GM21423 (cell line): ENCODE measurements at regions not wholly inside any gene's neighbourhood (a gene's known extent, or its start where the extent isn't known, plus 50 kb on each side); places are given as distances from the start of the nearest gene placed in this dataset.

ENCODE experiments used
- ATAC-seq: cut with Tn5 transposase; IDR thresholded peaks from one replicate; pipeline ENCODE4 v1.9.1; 2021; ENCODE audit warnings: mild to moderate bottlenecking, moderate library complexity; ENCODE audit not compliant: unreplicated experiment

DNA sequence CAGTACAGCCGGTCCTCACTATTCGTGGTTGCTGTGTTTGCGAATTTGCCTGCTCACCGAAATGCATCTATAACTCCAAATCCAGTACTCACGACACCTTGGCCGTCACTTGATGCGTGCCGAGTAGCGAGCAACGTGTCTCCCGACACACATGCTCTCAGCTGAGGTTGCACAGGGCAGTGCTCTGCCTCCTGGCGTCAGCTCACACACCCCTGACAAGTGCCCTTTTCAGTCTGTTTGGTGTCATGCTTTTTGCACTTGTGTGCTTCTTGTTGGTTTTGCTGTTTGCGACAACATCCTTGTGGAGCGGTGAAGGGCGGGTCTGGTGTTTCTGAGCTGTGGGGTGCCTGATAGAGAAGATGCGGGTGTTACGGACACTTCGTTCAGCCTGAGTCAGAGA, 110.4 kb upstream of the RFLNA start:
- ATAC-seq = no peak

DNA sequence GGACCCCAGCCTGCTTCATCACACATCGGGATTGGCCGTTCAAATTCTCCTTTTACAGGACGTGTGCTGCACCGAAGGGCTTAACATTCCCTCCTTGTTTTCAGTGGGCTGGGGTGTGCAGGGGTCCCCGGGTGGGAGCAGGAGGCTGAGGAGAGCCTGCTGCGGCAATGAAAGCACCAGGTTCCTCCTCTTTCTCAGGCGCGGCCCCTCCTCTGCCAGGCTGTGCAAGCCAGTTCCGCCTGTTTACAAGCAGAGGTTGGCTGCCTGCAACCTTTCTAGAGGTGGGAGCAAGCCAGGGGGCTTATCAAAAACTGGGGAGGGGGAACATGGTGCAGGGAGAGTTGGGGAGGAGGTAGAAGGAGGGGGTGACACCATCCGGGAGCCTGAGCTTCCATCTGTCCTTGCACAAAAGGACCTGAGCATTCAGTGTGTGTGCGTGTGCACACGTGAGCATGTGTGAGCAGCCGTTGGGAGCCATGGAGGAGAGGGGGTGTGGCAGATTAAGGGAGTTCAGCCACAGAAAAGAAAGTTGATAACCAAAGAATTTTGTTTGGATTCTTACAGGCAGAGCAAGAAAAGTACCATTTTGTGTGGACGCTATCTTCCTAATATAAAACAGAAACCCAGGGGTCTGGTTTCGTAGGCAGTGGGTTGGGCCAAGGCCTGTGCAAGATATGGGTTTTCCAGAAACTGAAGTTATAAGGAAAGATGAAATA, 108.8 kb upstream of the RFLNA start:
- no peak for ATAC-seq

DNA sequence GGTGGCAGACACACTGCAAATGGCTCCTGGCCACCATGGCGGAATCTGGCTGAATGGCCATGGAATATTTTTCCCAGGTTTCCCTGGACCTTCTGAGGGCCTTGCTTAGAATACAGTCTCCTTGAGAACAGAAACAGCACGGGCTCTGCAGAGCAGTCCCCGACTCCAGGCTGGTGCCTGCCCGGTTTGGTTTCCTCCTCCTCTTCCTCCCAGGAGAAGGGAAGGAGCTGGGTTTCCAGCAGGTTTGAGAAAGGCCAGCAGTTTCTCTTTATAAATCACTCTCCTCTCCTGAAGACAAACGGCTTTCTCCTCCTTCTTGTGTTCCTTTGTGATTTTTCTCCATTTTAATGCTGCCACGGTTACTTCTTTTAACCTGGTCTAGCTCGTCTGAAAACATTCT, 106.8 kb upstream of the RFLNA start:
- ATAC-seq = no peak

DNA sequence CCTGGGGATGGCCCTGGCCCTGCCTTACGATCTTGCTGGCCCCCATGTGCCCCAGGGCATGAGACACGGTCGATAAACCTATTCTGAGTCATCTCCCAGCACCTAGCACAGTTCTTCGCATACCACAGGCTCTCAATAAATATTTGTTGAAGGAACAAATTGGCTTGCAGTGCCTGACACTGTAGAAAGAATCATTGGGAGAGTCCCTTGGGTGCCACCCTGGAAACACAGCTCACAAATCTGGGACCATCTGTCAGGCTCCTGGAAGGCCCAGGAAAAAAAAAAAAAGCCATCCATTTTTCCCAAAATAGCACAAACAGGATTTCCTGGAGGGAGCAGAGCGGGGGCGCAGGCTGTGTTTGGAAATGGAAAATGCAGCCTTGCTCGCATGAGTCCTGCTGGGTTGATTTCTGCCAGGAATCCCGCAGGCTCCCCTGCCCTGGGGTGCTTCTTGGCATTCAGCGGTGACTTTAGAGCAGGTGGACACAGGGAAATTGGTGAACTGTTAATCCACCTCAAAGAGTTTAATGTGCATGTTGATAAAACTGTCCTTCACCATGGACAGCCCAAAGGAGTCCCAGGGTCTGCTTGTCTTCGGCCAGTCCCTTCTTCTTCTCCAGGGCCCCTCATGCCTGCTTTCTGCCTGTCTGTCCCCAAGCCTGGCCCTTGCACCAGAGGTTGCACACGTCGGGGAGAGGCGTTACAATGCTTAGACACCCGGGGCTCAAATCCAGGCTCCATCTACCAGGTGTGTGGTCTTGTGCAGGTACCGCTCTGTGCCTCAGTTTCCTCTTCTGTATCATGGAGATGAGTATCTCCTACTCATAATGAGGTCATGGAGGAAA, 106.1 kb upstream of the RFLNA start:
- ATAC-seq = no peak

DNA sequence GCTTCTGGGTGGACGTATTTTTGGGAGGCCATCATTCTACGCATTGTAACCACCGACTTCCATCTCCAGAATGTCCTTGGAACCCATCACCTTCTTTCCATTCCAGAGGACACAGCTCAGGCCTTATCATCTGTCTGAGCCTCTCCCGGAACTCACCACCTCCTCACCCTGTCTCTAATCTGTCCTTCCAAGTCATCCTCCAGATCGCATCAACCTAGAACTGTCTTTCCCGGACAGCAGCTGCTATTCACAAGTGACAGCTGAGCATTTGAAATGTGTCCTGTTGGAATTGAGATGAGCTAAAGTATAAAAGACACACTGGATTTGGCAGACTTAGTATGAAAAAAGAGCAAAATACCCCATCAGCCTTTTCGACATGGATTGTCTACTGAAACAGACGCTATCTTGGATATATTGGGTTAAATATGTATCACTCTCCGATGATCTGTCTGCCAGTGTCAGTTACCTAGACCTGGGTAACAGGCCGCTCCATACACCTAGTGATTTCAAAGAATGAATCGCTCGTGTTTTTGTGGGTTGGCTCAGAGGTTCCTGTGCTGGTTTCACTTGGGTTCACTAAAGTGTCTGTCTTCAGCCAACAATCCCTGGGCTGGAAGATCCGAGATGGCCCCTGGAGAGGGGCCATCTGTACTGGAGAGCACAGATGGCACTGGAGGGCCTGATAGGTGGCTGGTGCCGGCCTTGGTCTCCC, 104.4 kb upstream of the RFLNA start:
- no peak for ATAC-seq

DNA sequence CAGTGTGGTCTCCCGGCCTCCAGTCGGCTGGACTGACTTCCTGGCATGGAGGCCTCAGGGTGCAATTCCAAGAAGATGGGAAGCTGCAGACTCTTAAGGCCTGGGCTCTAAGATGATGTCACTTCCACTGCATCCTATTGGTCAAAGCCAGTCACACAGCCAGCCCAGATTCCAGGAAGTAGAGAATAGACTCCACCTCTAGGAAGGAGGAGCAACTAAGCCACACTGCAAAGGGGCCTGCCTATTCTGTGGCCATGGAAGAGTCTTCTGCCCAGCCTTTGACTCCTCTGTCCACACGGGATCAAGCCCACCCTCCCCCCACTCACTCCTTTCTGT, 103.9 kb upstream of the RFLNA start:
- ATAC-seq = no peak

DNA sequence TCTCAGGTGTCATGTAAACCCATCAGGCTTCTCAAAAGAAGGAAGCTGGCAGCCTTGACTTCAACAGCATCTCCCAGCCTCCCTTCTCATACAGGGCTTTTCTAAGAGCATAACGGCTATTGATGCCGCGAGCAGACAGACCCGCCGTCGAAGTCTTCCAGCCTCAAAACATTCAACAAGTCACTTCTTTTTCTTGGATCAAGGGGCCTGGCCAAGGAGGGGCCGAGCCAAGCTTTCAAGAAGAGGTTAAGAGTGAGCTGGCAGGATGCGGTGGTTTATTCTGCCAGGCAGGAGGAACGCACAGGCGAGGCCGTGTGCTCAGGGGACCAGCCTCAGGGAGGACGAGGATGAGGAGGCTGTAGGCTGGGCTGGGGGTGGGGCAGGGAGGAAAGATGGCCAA, 102.9 kb upstream of the RFLNA start:
- no peak for ATAC-seq

DNA sequence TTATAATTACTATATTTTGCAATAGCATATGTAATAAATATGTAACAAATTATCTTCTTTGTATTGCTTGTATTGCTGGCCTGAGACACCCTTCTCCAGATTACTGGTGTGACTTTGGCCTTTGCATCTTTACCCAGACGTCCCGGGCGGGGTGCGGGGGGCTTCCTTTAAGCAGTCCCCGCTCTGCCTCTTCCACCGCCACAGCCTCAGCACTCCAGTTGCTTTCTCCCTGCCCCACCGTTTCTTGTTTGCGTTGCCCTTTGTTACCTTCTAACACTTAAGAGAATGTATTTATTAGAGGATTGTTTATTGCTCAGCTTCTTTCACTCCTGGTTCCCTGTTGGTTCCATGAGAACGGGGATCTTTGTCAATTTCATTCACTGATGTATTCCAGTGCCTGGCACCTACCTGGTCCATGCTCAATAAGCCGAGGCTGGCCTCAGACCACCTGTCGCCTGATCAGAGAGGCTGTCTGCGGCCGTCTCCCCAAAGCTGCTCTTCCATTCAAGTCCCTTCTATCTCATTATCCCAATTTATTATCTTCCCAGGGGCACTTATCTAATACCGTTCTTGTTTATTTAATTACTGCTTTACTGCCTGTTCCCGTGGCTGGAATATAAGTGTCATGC, 100.5 kb upstream of the RFLNA start:
- ATAC-seq = no peak

DNA sequence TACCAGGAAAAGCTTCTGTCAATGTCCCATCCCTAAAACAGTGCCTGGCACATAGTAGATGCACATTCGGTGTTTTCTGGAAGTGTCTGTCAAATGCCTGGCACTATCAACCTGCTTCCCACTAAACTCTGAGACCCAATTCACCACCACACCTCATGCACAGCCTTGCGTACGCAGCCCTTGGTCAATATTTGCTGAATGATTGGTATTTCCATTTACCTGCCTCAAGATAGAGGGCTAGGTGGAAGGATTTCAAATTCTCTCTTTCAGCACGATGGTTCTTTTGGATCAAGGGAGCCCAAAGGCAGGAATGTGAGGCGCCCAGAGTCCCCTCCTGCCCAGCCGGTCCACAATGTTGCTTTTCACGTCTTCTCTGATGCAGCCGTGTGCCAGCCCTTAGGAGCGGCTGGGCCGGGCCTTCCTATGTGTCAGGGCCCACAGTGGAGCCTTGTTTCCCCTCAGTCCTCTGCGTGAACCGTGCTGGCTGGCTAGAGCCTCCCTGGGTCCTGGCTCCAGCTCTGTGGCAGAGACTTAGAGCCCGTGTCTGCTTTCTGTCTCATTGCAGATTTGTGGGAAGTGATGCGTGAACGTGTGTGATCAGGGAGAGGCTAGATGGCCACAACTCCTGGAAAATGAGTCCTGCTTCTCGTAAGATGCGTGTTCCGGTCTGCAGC, 99.9 kb upstream of the RFLNA start:
- ATAC-seq = no peak

DNA sequence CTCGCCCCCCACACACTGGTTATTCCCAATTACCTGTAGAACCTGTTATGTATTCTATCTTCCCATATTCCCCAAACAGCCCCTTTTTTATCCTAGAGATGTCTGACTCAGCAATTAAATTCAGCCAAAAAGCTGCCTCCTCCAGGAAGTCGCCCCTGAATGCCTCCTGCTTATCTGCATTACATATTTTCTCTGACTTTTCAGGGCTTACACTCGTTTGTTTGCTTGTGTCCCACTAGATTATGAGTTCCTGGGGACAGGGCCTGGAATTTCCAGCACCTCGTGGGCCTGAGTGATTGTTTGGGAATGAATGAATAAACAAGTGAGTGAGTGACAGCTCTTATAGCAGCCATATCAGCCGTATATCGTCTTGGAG, 99.3 kb upstream of the RFLNA start:
- no peak for ATAC-seq

DNA sequence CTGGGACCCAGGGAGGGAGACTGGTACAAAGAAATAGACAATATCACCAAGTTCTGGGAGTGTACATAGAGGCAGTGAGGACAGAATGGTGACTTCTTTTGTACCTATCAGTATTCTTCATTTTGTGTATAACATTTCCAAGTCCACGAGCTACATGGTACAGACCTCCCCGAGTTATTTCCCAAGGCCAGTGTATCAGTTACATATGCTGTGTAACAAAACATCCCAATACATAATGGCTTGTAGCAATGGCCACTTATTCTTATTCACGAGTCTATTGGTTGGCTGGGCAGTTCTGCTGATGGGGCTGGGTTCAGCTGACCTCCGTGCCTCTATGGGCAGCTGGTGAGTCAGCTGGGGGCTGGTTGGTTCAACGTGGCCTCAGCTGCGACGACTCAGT, 98.7 kb upstream of the RFLNA start:
- ATAC-seq = no peak

DNA sequence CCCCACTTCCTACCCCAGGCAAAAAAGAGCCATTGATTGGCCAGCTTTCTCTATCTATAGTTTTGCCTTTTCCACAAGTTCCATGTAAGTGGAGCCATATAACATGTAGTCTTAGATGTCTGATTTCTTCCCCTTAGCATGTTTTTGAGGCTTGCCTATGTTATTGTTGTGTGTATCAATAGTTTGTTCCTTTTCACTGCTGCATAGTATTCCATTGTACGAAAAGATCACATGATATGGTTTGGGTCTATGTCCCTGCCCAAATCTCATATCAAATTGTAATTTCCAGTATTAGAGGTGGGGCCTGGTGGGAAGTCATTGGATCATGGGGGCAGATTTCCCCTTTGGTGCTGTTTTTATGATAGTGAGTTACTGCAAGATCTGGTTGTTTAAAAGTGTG, 93.6 kb upstream of the RFLNA start:
- no peak for ATAC-seq

DNA sequence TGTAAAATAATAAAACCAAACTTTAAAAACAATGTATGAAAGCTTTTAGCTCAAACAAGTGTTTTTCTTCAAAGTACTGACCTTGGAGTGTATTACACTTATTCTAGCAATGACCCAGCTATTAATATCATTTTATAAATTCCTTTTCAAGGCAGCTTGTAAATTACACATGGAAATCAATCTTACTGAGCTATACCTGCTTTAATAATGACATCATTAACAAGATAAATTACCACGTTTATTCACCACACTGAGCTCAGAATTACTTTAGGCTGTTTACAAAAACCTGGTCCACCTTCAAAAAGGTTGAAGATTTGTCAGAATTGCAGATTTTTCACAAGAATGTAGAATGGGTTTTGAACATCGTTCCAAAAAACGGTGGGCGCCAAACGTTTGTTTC, 91.7 kb upstream of the RFLNA start:
- ATAC-seq = no peak

DNA sequence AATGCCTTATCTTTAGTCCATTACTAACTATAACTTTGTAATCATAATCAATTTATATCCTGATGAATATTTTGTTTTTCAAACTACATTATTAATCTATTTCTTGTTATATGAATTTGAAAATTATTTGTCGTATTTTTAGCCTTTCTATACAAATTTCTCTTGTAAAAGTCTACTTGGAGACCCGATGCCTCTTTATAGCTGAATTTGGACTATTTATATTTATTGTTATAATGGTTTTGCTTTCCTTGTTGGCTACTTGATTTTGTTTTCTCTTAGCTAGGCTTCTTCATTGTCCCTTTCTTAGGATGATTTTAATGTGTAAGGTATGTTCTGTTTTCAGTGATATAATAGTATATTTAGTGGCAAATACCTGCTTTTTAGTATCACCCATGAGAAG, 89.5 kb upstream of the RFLNA start:
- ATAC-seq = no peak

DNA sequence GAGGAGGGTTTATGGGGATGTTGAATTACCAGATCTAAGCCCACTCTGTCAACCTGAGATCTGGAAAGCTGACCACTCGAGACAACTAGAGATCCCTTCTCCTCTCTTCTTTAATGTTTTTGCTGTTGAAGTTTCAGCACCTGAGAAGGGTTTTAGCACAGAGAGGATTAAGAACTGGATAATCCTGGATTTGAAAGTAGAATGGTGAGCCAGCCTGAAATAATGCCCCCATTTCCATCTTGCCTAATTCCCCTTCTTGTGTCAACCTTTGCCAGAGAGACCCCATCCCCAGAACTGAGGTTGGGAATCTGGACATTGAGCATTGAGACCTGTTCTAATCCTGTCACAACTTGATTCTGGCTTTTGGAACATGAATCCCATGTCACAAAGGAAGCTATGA, 87.8 kb upstream of the RFLNA start:
- no peak for ATAC-seq

DNA sequence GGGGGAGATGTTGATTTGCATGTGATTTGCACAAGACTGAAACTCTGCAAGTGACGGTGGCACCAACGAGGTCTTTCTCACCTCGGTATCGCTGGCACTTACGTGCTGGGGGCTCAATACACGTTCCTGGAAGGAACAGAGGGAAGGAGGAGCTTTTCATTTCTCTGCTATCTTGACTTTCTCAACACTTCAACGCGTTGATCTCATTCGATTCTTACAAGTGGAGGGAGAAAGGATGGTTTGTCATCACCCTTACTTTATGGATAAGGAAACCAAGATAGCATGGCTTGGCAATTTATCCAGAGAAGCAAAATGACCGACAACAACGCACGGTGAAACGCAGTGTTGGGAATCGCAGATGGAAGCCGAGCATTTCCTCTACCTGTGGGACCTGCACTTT, 87.3 kb upstream of the RFLNA start:
- ATAC-seq = no peak

DNA sequence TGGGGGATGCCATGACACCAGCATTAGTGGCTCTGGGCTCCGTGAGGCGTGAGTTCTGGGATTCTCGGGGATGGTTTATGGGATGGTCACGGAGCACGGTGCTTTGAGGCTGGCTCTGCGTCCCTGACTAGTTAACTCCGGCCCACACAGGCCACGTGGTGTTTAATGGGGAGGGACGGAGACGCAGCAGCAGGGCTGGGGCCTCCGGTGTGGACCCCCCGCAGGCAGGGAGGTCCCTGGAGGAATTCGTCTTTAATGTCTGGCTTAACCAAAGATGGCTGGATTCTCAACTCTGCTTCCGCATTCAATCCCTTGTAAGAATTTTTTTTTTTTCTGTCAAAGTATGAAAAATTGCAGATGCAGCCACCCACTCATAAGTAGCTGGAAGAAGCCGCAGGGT, 86.4 kb upstream of the RFLNA start:
- no peak for ATAC-seq

DNA sequence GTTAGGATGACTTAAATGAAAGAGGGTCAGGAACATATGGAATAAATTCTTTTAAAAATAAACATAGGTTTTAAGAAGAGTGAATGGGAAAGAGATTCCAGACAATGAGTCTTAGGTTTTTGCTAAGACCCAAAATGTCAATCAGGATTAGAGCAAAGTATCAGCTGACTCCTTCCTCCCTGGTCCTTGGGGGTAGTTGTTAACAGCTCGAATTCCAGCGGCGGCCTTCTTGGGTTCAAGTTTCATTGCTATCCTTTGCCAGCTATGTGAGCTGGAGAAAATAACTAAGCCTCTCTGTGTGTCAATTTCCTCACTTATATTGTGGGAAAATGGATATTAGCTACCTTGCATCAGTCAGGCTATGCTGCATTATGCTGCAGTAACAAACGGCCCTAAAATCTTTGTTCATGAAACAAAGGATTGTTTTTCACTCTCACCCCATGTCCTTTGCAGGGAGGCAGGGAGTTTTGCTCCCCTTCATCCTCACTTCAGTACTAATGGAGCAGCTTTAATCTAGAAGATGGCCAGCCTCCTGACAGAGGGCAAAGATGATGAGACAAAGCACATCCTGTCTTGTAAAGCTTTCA, 83.8 kb upstream of the RFLNA start:
- ATAC-seq = no peak

DNA sequence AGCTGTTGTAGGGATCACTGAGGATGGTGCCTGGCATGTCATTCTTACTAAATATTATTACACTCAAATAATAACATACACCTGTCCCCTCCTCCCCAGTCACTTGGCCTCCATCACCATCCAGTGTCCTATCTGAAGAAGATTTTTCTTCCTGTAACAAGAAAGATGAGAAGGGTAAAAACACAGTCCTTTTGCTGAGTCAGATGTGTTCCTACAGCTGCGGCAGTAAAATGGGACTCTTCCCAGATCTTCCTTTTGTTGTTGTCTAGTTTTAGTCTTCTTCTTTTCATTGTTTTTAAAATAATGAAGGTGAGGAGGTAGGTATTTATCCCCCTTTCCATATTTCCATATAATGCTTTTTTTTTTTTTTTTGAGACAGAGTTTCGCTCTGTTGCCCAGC, 83.1 kb upstream of the RFLNA start:
- ATAC-seq = no peak

DNA sequence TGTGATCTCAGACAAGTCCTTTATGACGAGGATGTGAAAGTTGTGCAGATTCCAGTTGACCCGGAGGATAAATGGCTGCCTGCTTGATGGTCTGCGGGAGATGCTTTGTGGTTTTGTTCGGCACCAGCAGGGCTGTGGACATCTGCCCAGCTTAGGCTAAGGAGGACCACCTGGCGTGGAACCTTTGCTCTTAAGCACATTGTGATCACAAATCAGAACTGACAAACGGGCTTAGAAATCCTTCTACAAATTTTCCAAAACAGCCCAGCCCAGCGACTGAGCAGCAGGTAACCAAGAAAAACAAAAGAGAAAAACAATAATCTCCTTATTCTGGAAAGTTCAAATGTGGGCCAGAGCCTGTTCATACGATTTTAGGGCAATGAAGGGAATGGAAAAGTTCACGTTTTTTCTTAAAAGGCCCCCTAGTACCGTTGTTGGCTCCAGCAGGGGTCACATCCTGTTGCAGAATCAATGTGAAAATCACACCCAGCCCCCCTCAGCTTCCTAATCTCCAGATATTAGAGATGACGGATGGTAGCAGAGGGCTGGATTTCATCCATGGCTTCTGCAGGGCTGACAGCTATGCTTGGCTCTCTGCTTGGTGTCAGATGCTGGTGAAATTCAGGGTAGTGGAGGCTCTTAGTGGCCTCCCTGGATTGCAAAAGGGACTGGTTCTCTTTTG, 81.1 kb upstream of the RFLNA start:
- ATAC-seq = no peak
